ENCODE measurements at regions not wholly inside any gene's neighbourhood (a gene's known extent, or its start where the extent isn't known, plus 50 kb on each side); places are given as distances from the start of the nearest gene placed in this dataset.
"Not testable (repeated sequence)": the region's sequence is repeated elsewhere in the genome, so short reads cannot be mapped to it uniquely, and the experiment has no call there.

DNA sequence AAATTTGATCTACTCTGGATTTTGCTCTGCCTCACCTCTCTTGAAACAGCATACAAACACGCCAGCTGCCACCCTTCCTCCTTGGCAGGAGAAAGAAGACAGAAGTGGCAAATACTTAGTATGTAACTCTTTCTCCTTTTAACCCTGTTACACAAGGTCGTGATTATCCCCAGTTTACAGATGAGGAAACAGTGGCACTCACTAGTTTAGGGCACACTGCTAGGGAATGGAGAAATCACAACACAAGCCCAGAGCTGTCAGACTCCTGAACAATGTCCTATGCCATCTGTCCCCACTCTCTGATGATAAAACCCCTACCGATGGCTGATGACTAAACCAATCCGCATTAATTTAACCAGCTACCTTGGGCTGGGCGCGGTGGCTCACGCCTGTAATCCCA is 79.7 kb downstream of the FGD2 start:
- no peak overlapping the region for H3K4me3 Mint-ChIP-seq (ENCODE audit: low read depth, unreplicated experiment)
- H3K9me3 Mint-ChIP-seq (ENCODE audit: low read depth, unreplicated experiment) = no peaks in the 10 kb centered on the region
- no peak for DNase-seq
- BruUV-seq (replicated peaks) = no TSS peak
- no peaks in the 10 kb centered on the region for H3K4me1 Mint-ChIP-seq (ENCODE audit: low read depth, unreplicated experiment)
- H3K36me3 Mint-ChIP-seq (ENCODE audit: insufficient read depth, unreplicated experiment) = no peaks in the 10 kb centered on the region
- no peak overlapping the region for H3K27ac Mint-ChIP-seq (ENCODE audit: unreplicated experiment)
- TF ChIP-seq, protein P1, sequence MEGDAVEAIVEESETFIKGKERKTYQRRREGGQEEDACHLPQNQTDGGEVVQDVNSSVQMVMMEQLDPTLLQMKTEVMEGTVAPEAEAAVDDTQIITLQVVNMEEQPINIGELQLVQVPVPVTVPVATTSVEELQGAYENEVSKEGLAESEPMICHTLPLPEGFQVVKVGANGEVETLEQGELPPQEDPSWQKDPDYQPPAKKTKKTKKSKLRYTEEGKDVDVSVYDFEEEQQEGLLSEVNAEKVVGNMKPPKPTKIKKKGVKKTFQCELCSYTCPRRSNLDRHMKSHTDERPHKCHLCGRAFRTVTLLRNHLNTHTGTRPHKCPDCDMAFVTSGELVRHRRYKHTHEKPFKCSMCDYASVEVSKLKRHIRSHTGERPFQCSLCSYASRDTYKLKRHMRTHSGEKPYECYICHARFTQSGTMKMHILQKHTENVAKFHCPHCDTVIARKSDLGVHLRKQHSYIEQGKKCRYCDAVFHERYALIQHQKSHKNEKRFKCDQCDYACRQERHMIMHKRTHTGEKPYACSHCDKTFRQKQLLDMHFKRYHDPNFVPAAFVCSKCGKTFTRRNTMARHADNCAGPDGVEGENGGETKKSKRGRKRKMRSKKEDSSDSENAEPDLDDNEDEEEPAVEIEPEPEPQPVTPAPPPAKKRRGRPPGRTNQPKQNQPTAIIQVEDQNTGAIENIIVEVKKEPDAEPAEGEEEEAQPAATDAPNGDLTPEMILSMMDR (IDR thresholded peaks at IDR 0.05; ENCODE audit: unreplicated experiment) = no peak
- CTCF ChIA-PET = no interaction called here
- H3K27me3 Mint-ChIP-seq (ENCODE audit: unreplicated experiment) = no peaks in the 10 kb centered on the region
- intact Hi-C loops (cut with micrococcal nuclease; ENCODE audit: unreplicated experiment) = no loop called here

DNA sequence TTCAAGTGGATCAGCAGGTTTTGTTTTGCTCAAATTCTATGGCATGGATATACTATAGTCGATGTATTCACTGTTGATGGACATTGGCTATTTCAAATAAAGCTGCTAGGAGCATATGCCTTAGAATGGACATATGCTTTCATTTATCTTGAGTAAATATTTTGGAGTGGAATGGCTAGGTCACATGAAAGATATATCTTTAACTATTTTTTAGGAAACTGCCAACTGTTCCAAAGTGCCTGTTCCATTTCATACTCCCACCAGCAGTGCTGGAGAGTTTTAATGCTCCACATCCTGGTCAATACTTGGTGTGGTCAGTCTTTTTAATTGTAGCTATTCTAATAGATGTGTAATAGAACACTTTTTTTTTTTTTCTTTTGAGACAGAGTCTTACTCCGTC is 81.1 kb upstream of the PIM1 start:
- Mint-ChIP-seq H3K27me3 (ENCODE audit: unreplicated experiment) (no peaks in the 10 kb centered on the region), H3K36me3 (ENCODE audit: insufficient read depth, unreplicated experiment) (peaks cover 8% of the 10 kb centered on the region), H3K9me3 (ENCODE audit: low read depth, unreplicated experiment) (no peaks in the 10 kb centered on the region), H3K4me1 (ENCODE audit: low read depth, unreplicated experiment) (peaks cover 15% of the 10 kb centered on the region), H3K4me3 (ENCODE audit: low read depth, unreplicated experiment) (no peak overlapping the region), H3K27ac (ENCODE audit: unreplicated experiment) (no peak overlapping the region)
- intact Hi-C loops (cut with micrococcal nuclease; ENCODE audit: unreplicated experiment) = no loop called here
- CTCF ChIA-PET = no interaction called here
- no TSS peak for BruUV-seq (replicated peaks)
- TF ChIP-seq, protein P1 (IDR thresholded peaks at IDR 0.05; ENCODE audit: unreplicated experiment) = no peak
- DNase-seq = no peak

DNA sequence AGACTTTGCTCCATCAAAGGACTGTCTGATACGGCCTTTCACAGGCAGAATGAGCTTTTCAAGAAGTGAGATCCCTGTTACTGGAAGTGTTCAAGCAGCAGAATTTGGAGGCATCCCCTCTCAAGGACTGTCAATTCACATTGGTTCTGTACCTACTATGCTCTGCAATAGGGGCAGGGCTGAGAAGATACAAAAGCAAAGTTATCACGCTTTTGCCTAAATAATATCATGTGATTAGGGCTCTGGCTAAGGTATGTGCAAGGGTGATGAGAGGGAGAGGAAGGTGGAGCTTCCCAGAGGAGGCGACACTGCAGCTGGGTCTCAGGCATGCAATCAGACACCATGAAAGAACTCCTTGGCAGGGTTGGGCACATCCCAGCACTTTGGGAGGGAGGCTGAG is 80.2 kb upstream of the PIM1 start:
- intact Hi-C loops (cut with micrococcal nuclease; ENCODE audit: unreplicated experiment) = no loop called here
- Mint-ChIP-seq H3K9me3 (ENCODE audit: low read depth, unreplicated experiment) (no peaks in the 10 kb centered on the region), H3K27ac (ENCODE audit: unreplicated experiment) (no peak overlapping the region), H3K4me1 (ENCODE audit: low read depth, unreplicated experiment) (peaks cover 18% of the 10 kb centered on the region), H3K36me3 (ENCODE audit: insufficient read depth, unreplicated experiment) (peaks cover 8% of the 10 kb centered on the region), H3K4me3 (ENCODE audit: low read depth, unreplicated experiment) (no peak overlapping the region), H3K27me3 (ENCODE audit: unreplicated experiment) (no peaks in the 10 kb centered on the region)
- TF ChIP-seq, protein P1 (IDR thresholded peaks at IDR 0.05; ENCODE audit: unreplicated experiment) = no peak
- BruUV-seq (replicated peaks) = no TSS peak
- CTCF ChIA-PET = interaction anchor here (0.5 to 0.7 kb wide), 2 partner anchors 88 to 358 kb away, joined by 3 to 8 read pairs; no protein-coding TSS in a partner anchor
- no peak for DNase-seq

DNA sequence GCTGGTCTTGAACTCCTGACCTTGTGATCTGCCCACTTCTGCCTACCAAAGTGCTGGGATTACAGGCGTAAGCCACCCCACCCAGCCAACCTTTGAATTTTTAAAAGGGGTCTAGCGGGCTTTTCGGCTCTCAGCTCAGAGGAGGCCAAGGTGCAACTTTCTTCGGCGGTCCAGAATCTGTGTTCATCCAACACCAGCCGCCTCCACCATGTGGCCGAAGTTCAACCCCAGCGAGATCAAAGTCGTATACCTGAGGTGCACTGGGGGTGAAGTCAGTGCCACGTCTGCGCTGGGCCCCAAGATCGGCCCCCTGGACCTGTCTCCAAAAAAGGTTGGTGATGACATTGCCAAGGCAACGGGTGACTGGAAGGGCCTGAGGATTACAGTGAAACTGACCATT is 78.8 kb upstream of the PIM1 start:
- DNase-seq; H3K27ac Mint-ChIP-seq (ENCODE audit: unreplicated experiment); intact Hi-C loops (cut with micrococcal nuclease; ENCODE audit: unreplicated experiment); BruUV-seq (replicated peaks); H3K9me3 Mint-ChIP-seq (ENCODE audit: low read depth, unreplicated experiment); H3K4me3 Mint-ChIP-seq (ENCODE audit: low read depth, unreplicated experiment); H3K27me3 Mint-ChIP-seq (ENCODE audit: unreplicated experiment); H3K36me3 Mint-ChIP-seq (ENCODE audit: insufficient read depth, unreplicated experiment); CTCF ChIA-PET: not testable (repeated sequence)
- peaks cover 18% of the 10 kb centered on the region for H3K4me1 Mint-ChIP-seq (ENCODE audit: low read depth, unreplicated experiment)

DNA sequence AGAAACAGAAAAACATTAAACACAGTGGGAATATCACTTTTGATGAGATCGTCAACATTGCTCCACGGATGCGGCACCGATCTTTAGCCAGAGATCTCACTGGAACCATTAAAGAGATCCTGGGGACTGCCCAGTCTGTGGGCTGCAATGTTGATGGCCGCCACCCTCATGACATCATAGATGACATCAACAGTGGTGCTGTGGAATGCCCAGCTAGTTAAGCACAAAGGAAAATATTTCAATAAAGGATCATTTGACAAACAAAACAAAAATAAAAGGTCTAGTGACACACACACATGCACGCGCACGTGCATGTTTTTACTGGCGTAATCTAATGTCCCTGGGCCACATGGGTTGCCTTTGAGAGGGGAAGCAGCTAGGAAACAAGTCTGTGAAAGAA is 78.4 kb upstream of the PIM1 start:
- DNase-seq; H3K9me3 Mint-ChIP-seq (ENCODE audit: low read depth, unreplicated experiment); H3K4me3 Mint-ChIP-seq (ENCODE audit: low read depth, unreplicated experiment); H3K27me3 Mint-ChIP-seq (ENCODE audit: unreplicated experiment); H3K36me3 Mint-ChIP-seq (ENCODE audit: insufficient read depth, unreplicated experiment); intact Hi-C loops (cut with micrococcal nuclease; ENCODE audit: unreplicated experiment); BruUV-seq (replicated peaks); H3K27ac Mint-ChIP-seq (ENCODE audit: unreplicated experiment): not testable (repeated sequence)
- CTCF ChIA-PET = interaction anchor here (0.6 kb wide), 1 partner anchor 427 kb away, joined by 7 read pairs; no protein-coding TSS in a partner anchor
- peaks cover 18% of the 10 kb centered on the region for H3K4me1 Mint-ChIP-seq (ENCODE audit: low read depth, unreplicated experiment)

Measured in Calu3 (cell line).